ENCODE measurements at regions not wholly inside any gene's neighbourhood (a gene's known extent, or its start where the extent isn't known, plus 50 kb on each side); places are given as distances from the start of the nearest gene placed in this dataset.

- TF ChIP-seq CTCF (IDR thresholded peaks at IDR 0.05) (no peak), POLR2A (IDR thresholded peaks at IDR 0.05) (no peak)
Measured at GRCh38 chr15:69978603-69979002, 119.1 kb downstream of the TLE3 start.

Data from thyroid gland (tissue), 4 donors.